ENCODE measurements at regions not wholly inside any gene's neighbourhood (a gene's known extent, or its start where the extent isn't known, plus 50 kb on each side); places are given as distances from the start of the nearest gene placed in this dataset.
A peak's percentile ranks its signal among the peaks of the same experiment; 100 is the strongest.

- no peak for TF ChIP-seq CTCF (IDR thresholded peaks at IDR 0.05; ENCODE audit: low read length, missing control alignments)
Observed at GRCh38 chr13:47288546-47288945, 391.7 kb upstream of the HTR2A start.

GRCh38 chr13:47287291-47287751, 390.5 kb upstream of the HTR2A start:
- peak; percentile 14 for DNase-seq (ENCODE audit: low read depth)
- no peak overlapping the region for H3K4me3 ChIP-seq (replicated peaks; ENCODE audit: low read depth, low read length)
- no peak for TF ChIP-seq CTCF (IDR thresholded peaks at IDR 0.05; ENCODE audit: low read length, missing control alignments)

More at GRCh38 chr13:47288546-47288945, 391.7 kb upstream of the HTR2A start:
- no peak overlapping the region for H3K4me3 ChIP-seq (replicated peaks; ENCODE audit: low read depth, low read length)
- no peak for DNase-seq (ENCODE audit: low read depth)

GRCh38 chr13:47281991-47282390, 385.1 kb upstream of the HTR2A start:
- TF ChIP-seq CTCF (IDR thresholded peaks at IDR 0.05; ENCODE audit: low read length, missing control alignments), result no peak
- no peak overlapping the region for H3K4me3 ChIP-seq (replicated peaks; ENCODE audit: low read depth, low read length)
- DNase-seq (ENCODE audit: low read depth), result no peak

- no peak overlapping the region for H3K4me3 ChIP-seq (replicated peaks; ENCODE audit: low read depth, low read length)
- no peak for TF ChIP-seq CTCF (IDR thresholded peaks at IDR 0.05; ENCODE audit: low read length, missing control alignments)
- DNase-seq (ENCODE audit: low read depth), result no peak
Observed at GRCh38 chr13:47279920-47280319, 383.1 kb upstream of the HTR2A start.

- H3K4me3 ChIP-seq (replicated peaks; ENCODE audit: low read depth, low read length), result no peak overlapping the region
- TF ChIP-seq CTCF (IDR thresholded peaks at IDR 0.05; ENCODE audit: low read length, missing control alignments), result no peak
- DNase-seq (ENCODE audit: low read depth), result peak; percentile 54
Observed at GRCh38 chr13:47277774-47278173, 380.9 kb upstream of the HTR2A start.

DNA sequence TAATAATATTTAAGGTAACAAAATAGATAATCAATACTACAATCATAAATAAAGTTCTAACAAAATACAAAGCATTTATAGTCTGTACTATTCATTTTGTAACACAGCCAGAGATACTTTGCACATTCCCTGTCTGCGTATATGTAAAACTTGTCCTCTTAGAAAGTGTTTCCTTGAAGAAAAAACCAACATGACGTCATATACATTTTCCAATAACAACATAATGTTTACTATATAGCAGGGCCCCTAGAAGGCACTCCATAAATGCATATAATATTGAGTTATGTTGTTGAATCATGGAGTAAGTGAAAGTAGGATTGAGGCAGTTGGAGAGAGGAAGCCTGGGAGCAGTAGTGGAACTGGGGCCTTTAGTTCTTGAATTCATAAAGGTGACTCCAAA, 371.4 kb upstream of the HTR2A start:
- no peak for DNase-seq (ENCODE audit: low read depth)
- H3K4me3 ChIP-seq (replicated peaks; ENCODE audit: low read depth, low read length), result no peak overlapping the region
- no peak for TF ChIP-seq CTCF (IDR thresholded peaks at IDR 0.05; ENCODE audit: low read length, missing control alignments)

DNA sequence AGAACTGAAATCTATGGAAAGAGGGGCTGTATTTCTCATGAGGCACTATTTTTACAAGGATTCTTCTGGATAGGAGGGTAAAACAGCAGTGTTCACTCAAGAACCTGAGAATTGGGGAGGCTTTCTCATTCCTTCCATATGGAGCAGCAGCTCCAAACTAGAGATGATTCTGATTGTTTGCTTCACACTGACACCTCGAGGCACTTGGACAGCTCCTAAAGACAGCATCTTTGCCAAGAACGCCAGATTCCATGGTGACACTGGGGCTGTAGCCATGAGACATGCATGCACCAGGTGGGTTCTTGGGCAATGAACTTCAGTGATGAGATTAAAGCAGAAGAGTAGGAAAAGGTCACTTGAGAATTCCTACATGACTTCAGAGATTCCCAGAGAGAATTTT, 361.5 kb upstream of the HTR2A start:
- DNase-seq (ENCODE audit: low read depth), result no peak
- no peak for TF ChIP-seq CTCF (IDR thresholded peaks at IDR 0.05; ENCODE audit: low read length, missing control alignments)
- H3K4me3 ChIP-seq (replicated peaks; ENCODE audit: low read depth, low read length), result no peak overlapping the region
